ENCODE measurements at regions not wholly inside any gene's neighbourhood (a gene's known extent, or its start where the extent isn't known, plus 50 kb on each side); places are given as distances from the start of the nearest gene placed in this dataset.
A peak's percentile ranks its signal among the peaks of the same experiment; 100 is the strongest.

DNA sequence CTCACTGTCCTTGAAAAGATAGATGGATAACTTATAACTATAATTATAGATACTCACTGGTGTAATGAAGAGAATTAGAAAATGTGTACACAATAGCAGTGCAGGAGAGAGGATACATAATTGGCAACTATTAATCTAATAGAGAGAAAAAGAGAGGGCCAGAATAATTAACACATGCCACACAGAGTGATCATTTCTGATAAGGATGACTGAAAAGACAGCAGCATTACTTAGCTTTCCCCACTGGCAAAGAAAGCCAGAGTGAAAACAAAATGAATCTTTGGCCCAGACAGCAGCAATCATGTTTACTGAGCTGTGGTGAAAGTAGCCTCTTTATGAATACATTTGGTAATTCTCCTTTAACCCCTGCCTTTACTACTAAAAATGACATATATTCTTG, 493.3 kb upstream of the ROBO1 start:
- no peak for DNase-seq

DNA sequence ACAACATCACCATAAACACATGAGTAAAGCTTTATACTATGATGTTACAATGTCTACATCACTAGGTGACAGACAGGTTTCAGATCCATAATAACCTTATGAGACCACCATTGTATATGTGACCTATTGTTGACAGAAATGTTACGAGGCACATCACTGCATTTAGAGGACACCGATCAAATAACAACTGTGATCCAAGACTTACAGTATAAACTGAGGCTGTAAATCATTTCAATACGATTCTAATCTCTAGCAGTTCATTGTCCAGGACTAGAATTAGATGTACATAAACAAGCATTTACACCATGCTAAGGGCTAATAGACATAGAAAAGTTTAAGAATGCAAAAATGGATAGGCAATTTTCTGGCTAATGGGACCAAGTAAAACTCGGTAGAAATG, 491.9 kb upstream of the ROBO1 start:
- DNase-seq: no peak

DNA sequence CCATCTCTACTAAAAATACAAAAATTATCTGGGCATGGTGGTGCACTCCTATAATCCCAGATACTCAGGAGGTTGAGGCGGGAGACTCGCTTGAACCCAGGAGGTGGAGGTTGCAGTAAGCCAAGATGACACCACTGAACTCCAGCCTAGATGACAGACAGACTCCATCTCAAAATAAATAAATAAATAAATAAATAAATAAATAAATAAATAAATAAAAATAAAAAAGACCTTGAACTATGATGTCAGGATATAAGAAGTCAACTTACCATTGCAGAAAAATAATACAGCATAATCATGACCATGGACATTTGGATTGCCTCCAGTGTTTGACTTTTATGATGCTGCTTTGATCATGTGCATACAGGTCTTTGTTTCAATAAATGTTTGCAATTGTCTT, 484.3 kb upstream of the ROBO1 start:
- no peak for DNase-seq

DNA sequence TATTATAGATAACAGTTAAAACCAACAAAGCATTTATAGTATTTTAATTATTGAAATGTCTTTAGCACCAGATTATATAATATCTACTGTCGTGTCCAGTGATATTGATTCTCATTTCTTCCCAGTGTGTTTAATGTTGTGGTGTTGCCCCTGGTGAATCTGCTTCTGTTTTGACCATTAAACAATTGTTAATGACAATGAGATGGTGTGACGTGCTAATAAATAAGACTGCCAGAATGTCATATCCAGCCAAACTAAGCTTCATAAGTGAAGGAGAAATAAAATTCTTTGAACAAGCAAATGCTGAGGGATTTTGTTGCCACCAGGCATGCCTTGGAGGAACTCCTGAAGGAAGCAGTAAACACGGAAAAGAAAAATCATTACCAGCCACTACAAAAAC, 480.0 kb upstream of the ROBO1 start:
- no peak for DNase-seq

DNA sequence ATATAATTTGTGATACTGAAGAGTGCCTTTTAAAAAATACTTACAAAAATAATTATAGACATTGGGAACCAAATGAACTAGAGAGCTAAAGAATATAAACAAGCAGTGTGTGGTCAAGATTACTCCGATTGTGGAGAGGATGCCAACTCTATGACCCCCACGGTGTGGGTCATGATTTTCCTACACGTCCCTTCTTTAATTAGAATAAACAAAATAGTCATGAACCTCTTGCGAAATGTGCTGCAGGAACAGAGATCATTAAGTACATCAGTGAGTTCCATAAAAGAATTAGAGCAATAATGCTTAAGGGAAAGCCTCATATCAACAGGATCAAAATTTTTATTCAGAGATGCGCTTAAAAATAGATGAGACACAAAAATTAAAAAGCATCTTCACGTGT, 476.6 kb upstream of the ROBO1 start:
- DNase-seq: no peak

DNA sequence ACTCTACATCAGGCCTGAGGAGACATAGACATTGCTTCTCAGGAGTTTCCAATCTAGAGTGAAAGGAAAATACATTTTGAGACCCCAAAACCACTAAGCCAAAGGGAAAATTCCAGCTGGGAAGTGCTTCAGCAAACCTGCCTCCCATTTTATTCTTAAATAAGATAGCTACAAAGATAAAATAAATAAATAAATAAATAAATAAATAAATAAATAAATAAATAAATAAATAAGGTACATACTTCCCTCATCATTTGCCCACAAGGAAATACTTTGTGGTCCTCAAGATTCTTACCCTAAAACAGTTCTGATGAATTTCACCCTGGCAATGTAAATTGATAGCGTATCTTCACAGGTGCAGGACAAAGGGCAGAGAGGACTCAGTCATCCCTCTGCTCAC, 474.0 kb upstream of the ROBO1 start:
- DNase-seq: no peak

DNA sequence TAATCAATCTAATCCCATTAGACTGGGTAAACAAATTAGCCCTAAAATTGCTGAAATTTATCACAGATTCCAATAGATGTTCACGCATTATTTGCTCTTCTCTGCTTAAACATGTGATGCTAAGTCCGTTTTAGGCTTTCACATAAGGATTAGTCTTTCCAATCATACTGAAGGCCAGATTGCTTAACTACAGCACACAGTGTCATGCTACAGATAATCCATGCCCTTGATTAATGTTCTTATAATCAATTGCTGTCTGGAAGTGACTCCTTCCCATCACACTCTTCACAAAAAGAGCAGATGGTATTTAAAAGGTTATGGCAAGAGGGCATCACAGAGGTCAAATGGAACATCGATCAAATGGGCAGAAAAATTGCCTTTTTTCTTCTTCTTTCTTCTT, 471.5 kb upstream of the ROBO1 start:
- DNase-seq: no peak

DNA sequence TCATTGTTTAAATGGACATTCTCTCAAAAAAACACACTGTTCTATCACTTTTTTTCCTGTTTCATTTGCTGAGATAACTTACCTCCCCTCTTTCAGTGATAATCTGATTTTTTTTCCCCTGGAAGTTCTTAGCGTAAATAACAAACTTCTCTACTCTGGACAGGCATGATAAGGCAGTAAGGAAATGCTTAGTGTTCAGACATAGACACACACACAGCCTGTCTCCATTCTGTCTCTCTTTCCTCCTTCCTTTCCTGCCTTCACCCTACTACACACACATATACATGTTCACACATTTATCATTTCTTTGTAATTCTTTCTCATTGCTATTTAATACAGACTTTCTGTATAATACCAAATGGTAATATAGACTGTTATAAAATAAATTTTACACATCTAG, 470.8 kb upstream of the ROBO1 start:
- DNase-seq: peak; percentile 52

DNA sequence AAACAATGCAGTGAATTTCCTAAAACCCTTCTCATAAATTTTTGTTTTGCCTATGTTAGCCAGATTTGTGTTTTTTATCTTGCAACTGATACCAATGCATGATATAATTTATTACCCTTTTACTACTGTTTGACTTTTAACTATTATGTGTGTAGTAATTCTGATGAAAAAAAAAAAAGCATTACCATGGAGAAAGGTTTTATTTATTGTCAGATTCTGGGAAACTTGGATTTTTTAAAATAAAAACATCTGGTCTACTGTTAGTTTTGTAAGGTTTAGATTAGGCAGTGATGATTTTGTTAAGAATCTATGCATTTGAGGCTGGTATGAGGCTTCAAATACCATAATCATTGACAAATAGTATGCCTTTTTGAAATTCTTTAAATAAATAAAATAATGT, 470.4 kb upstream of the ROBO1 start:
- no peak for DNase-seq

DNA sequence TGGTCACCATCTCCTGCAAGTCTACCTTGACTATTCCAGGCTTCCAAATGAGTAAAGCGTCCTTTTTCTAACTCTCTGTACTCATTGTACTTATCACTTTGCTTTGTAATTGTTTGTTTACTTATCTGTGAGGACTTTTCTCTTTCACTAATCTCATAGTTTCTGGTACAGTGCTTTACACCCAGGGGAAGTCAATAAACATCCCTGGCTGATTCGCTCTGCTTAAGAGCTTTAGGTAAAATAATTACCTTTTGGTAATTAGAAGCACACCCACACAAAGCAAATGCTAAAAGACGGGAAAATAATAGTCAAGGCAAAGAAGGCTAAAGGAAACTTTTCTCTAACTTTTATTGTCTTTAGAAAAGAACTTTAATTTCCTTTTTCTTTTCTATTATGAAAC, 466.9 kb upstream of the ROBO1 start:
- DNase-seq: no peak

DNA sequence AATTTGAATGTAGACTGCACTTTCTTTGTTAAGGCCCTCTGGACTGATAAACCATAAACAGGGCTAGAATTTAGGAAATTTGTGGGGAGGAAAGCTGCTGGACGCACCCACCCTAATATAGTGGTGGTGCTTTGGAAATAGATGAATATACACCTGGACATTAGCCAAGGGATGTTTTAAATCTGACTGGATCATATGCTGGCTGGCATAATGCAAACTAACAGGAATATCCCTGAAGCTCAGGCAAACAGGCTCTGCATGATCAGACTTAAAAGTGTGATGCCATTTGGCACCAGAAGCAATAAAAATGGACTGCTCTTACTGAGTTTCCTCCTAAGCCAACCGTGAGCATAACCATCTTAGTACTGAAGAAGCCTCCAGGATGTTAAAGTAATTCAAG, 465.8 kb upstream of the ROBO1 start:
- DNase-seq: no peak

DNA sequence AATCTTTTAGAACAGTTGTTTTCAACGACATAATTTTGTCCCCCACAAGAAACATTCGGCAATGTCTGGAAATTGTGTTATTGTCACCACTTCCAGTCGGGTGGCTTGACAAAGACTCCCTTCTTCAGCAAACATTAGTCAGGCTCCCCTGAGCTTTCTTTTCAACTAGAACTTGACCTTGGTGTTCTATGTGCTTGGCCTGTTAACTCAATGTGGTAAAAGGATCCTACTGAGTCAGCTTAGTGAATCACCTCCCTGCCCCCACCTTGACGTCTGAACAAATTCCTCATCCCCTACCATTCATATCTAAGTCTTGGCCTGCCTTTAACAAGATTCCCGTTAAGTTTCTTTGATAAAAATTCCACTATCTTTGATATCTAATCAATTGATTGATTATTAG, 465.0 kb upstream of the ROBO1 start:
- DNase-seq: no peak

DNA sequence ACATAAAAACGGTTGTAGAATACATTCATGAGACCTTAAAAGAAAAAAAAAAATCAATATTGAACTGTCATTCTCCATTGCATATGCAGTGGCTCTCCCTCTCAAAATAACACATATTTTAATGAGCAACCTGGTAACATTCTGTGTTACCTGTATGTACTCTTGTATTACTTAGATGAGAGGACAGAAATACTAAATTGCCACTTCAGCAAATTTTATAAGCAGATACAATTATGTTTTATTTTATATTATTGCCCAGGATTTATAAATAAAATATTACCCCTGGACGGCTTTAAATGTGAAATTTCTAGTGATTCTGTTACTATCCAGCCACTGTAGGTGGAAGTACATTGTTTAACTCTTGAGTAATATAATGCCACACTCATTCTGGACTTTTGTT, 463.2 kb upstream of the ROBO1 start:
- no peak for DNase-seq

DNA sequence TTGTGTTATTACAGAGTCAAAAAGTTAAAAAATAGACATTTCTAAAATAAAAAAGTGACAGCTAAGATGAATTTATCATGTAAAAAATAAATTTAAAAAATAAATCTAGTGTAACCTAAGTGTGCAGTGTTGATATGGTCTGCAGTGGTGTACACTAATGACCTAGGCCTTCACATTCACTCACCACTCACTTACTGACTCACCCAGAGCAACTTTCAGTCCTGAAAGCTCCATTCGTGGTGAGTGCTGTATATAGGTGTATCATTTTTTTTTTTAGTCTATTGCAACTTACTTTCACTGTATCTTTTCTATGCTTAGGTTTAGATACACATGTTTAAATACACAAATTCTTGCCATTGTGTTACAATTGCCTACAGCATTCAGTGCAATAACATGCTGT, 459.4 kb upstream of the ROBO1 start:
- DNase-seq: no peak

DNA sequence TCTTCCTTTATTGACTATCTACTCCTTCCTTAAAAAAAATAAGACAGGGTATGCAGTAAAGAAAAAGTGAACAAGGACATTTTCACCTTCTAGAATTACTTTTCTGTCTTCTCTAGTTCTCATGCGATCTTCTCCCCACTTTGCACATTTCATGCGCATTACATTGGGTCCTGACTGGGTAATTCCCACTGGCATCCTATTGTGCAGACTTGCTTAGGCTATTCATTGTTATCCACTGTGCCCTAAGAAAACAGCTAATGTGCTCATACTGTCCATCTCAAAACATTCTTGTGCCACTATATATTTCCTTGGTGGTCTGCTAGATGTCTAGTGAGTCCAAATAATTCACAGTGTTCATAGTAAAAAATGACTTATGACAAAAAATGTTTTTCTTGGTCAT, 447.4 kb upstream of the ROBO1 start:
- no peak for DNase-seq

DNA sequence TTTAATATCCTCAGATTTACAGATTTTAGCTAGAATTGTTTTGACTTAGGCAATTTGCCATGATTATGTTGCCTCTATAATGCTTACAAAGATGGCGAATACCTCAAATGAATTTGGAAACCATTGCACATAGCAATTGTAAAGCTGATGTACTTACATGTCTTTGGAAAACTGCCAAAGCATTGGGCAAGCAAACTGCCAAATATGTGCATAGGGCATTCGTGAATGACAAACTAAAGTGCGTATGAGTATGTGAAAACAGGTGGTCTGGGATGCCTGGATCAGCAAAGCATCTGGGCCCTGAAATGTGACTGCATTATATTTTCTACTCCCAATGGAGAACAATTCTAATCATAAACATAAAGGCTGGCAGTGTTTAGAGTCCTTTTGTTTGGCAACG, 445.3 kb upstream of the ROBO1 start:
- DNase-seq: no peak

DNA sequence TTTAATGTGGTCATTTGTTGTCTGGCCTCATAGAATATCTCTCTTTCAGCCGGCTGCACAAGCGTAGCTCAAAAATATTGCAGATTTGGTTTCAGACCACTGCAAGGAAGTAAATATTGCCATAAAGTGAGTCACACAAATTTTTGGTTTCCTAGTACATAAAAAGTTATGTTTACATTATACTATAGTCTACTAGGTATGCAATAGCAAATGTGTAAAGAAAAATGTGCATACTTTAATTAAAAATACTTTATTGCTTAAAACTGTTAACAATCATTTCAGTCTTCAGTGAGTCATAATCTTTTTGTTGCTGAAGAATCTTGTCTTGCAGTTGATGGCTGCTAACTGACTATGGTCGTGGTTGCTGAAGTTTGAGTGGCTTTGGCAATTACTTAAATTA, 425.1 kb upstream of the ROBO1 start:
- DNase-seq: no peak

DNA sequence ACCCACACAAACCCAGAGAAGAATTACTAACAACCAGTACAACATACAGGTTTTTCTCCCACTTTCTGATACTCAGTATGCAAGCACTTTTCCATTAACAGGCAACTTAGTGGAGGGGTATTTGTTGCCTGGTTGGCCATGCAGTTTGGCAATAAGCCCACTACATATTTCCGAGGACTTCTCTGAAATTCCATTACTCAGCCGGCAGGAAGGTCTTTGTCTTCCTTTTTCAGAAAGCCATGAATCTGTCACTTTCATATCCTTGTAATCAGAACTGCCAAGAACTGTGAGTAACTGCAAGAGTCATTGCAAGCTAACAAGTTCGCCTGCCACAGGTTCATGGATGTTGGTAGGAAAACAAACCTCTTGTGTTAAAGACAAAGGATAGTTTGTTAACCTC, 422.3 kb upstream of the ROBO1 start:
- DNase-seq: peak; percentile 14

DNA sequence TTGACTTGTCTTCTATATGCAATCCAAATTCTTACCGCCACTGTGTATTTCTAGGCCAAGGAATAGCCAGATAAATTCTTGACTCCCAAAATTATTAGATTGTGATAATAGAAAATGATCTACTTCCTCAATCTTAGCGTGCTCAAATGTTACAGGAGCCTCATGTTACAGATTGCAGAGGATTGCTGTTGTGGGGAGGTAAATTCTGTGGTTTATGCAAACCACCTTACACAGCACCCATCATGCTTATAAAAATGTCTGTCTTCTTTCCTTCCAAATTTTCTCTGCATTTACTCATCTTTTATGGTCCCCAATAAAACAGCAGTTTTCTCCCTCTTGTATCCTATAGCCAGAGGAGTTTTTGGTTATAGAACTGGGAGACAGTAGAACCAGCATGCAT, 420.2 kb upstream of the ROBO1 start:
- DNase-seq: no peak

DNA sequence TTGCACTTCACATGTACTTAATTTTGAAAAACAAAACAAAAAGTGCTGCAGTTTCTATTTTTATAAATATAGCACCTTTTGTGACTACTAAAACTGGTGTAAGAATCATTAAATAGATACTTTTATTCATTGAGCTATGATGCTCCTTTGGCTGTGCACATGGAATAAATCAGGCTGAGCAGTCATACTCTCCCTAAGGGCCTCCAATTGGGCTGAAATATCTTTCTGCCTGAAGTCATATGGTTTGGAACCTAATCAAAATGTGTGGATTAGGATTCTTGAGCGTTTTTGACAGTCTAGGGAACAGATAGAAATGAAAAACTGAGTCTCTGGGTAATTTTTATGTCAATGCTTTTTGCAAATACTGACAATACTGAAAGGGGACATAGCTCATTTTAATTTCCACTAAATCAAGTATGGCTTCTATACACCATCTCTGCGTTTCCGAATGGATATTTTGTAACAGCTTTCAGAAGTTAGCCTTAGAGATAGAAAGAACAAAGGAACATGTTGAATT, 392.2 kb upstream of the ROBO1 start:
- DNase-seq: no peak

DNA sequence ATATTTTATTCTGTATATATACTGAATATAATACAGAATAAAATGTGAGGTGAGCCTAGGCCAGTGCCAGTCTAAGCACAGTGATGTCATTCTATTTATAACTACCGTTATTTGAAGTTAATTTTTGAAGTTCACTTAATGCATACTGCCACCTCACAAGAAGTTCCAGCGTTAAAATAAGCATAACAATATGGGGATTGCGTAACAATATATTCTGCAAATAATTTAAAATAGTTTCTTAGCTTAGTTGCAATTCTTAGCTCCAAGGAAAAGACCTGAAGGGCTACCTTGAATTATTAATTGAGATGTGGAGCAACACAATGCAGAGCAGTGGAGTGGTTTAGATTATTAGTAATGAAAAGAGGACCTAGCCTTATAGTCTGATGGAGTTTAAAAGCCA, 390.5 kb upstream of the ROBO1 start:
- DNase-seq: no peak

DNA sequence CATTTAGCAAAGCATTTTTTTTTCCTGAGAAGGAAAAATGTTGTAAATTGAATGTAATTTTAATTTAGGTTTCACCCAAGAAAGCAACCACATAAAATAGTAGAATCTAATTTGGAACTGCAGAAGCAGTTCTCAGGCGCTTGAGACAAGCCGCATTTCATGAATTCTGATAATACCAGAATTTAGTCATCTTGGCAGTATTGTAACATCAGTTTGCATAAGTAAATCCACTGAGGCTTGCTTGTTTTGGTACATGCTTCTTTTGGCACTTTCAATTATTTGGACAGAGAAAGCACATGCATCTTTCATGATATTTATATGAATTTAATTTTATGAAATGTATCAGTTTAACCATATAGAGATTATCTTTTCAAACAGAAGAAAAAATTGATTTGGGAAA, 389.7 kb upstream of the ROBO1 start:
- no peak for DNase-seq

DNA sequence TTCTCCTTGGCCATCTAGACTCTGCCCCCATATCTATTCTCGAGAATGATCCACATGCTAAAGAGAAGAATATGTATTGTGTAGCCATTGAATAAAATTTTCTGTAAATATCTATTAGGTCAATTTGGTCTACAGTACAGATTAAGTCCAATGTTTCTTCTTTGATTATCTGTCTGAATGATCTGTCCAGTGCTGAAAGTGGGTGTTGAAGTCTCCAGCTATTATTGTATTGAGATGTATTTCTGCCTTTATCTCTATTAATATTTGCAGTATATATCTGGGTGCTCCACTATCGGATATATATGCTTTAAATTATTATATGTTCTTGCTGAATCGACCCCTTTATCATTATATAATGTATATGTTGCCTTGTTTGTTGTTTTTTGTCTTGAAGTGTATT, 384.9 kb upstream of the ROBO1 start:
- no peak for DNase-seq

DNA sequence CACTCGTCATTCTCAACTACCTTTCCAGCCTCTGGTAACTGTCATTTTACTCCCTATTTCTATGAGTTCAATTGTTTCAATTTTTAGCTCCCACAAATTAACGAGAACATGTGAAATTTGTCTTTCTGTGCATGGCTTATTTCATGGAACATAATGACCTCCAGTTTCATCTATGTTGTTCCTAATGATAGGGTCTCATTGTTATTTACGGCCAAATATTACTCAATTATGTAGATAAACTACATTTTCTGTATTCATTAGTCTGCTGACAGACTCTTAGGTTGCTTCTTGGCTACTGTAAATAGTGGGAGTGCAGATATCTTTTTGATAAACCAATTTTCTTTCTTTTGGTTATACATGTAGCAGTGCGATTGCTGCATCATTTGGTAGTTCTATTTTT, 374.9 kb upstream of the ROBO1 start:
- no peak for DNase-seq

DNA sequence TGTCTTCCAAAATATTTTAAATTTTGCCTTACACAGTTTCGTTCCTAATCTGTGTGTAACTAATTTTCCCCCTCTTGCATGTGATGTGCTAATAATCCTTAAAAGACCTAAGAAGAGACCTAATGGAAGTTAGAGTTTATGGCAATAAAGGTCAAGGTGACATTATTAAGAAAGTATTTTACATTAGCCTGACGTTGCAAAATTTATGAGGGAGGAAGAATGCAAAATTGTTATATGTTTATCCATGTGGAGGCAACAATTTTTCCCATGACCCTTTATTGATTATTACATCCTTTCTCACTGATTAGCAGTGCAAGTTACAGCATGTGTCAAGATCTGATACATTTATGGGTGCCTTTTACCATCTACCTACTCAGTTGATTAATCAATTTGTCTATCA, 373.8 kb upstream of the ROBO1 start:
- no peak for DNase-seq

DNA sequence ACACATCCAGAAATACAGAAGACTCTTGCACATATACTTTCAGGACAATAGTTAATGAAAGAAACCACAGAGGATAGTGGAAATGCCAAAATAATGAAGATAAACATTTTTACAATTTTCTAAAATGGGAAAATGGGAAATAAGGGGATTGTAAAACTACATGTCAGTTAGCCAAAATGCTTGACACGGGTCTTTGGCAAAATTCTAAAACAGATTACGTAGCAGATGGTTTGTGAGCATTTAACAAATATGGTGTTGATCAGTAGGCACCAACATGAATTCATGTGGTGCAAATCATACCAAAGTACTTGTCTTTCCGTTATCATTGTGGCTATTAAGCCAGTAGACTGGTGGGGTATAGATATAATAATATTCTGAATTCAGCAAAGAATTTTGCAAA, 348.5 kb upstream of the ROBO1 start:
- DNase-seq: no peak
